Fibroblast of the aortic adventitia (primary cell): ENCODE measurements at regions not wholly inside any gene's neighbourhood (a gene's known extent, or its start where the extent isn't known, plus 50 kb on each side); places are given as distances from the start of the nearest gene placed in this dataset.

ENCODE experiments used
- DNase-seq: peaks from one replicate; pipeline ENCODE4 v3.0.0-alpha.2; 2010; ENCODE audit warnings: low read depth
- H3K4me3 ChIP-seq: 2 replicates; pipeline ENCODE4 v1.5.1; 2011; ENCODE audit warnings: low read depth, mild to moderate bottlenecking, control low read depth, low read length, moderate library complexity
- CTCF ChIP-seq: IDR thresholded peaks from 2 replicates; pipeline ENCODE4 v1.5.1; 2011; ENCODE audit warnings: mild to moderate bottlenecking, low read length, control low read depth, inconsistent platforms; ENCODE audit not compliant: insufficient read depth

- no peak overlapping the region for H3K4me3 ChIP-seq
- DNase-seq: peak; percentile 74
- no peak for TF ChIP-seq CTCF
Observed at GRCh38 chr6:105759946-105760345, 326.2 kb upstream of the PRDM1 start.

- TF ChIP-seq CTCF: no peak
- no peak overlapping the region for H3K4me3 ChIP-seq
- no peak for DNase-seq
Observed at GRCh38 chr6:105759015-105759414, 327.1 kb upstream of the PRDM1 start.

- no peak for TF ChIP-seq CTCF
- DNase-seq: no peak
- no peak overlapping the region for H3K4me3 ChIP-seq
Observed at GRCh38 chr6:105757512-105758200, 328.5 kb upstream of the PRDM1 start.

GRCh38 chr6:105755885-105756284 is 330.3 kb upstream of the PRDM1 start:
- H3K4me3 ChIP-seq: no peak overlapping the region
- DNase-seq: no peak
- TF ChIP-seq CTCF: no peak

- H3K4me3 ChIP-seq: no peak overlapping the region
- no peak for TF ChIP-seq CTCF
- peak; percentile 81 for DNase-seq
Observed at GRCh38 chr6:105753620-105754211, 332.4 kb upstream of the PRDM1 start.

- H3K4me3 ChIP-seq: no peak overlapping the region
- DNase-seq: no peak
- no peak for TF ChIP-seq CTCF
Observed at GRCh38 chr6:105753207-105753606, 332.9 kb upstream of the PRDM1 start.
